ENCODE measurements at regions not wholly inside any gene's neighbourhood (a gene's known extent, or its start where the extent isn't known, plus 50 kb on each side); places are given as distances from the start of the nearest gene placed in this dataset.

- no peak for TF ChIP-seq CTCF (IDR thresholded peaks at IDR 0.05)
- no peak for TF ChIP-seq REST (IDR thresholded peaks at IDR 0.05; ENCODE audit: insufficient read depth in 1 of 2, low read depth in 2 of 2, low read length in 1 of 2)
These were observed 63.6 kb upstream of the TTLL7 start for GRCh38 chr1:84062496-84062895.

Data from Panc1 (cell line).